ENCODE measurements at regions not wholly inside any gene's neighbourhood (a gene's known extent, or its start where the extent isn't known, plus 50 kb on each side); places are given as distances from the start of the nearest gene placed in this dataset.
"Not testable (repeated sequence)": the region's sequence is repeated elsewhere in the genome, so short reads cannot be mapped to it uniquely, and the experiment has no call there.

- not testable (repeated sequence) for DNase-seq (ENCODE audit: low read depth in 2 of 3, low spot score in 2 of 3)
These were observed 52.8 kb downstream of the FOXD4L6 start for GRCh38 chr9:41075671-41076070.

GRCh38 chr9:41074356-41074942 is 54.0 kb downstream of the FOXD4L6 start:
- peak in 1 of 3 experiments; percentile 20 for DNase-seq (ENCODE audit: low read depth in 2 of 3, low spot score in 2 of 3)

GRCh38 chr9:41073471-41074243 is 54.8 kb downstream of the FOXD4L6 start:
- DNase-seq (ENCODE audit: low read depth in 2 of 3, low spot score in 2 of 3) = not testable (repeated sequence)

- DNase-seq (ENCODE audit: low read depth in 2 of 3, low spot score in 2 of 3) = not testable (repeated sequence)
These were observed 64.2 kb downstream of the FOXD4L6 start for GRCh38 chr9:41064125-41064795.

GRCh38 chr9:41063243-41063642 is 65.2 kb downstream of the FOXD4L6 start:
- not testable (repeated sequence) for DNase-seq (ENCODE audit: low read depth in 2 of 3, low spot score in 2 of 3)

GRCh38 chr9:41059603-41060002 is 68.9 kb downstream of the FOXD4L6 start:
- not testable (repeated sequence) for DNase-seq (ENCODE audit: low read depth in 2 of 3, low spot score in 2 of 3)

- not testable (repeated sequence) for DNase-seq (ENCODE audit: low read depth in 2 of 3, low spot score in 2 of 3)
These were observed 74.7 kb downstream of the FOXD4L6 start for GRCh38 chr9:41053666-41054363.

- not testable (repeated sequence) for DNase-seq (ENCODE audit: low read depth in 2 of 3, low spot score in 2 of 3)
These were observed 79.8 kb downstream of the FOXD4L6 start for GRCh38 chr9:41048672-41049071.

GRCh38 chr9:41047792-41048191 is 80.7 kb downstream of the FOXD4L6 start:
- not testable (repeated sequence) for DNase-seq (ENCODE audit: low read depth in 2 of 3, low spot score in 2 of 3)

GRCh38 chr9:41044930-41045329 is 83.6 kb downstream of the FOXD4L6 start:
- DNase-seq (ENCODE audit: low read depth in 2 of 3, low spot score in 2 of 3) = not testable (repeated sequence)

GRCh38 chr9:41043433-41043832 is 85.0 kb downstream of the FOXD4L6 start:
- not testable (repeated sequence) for DNase-seq (ENCODE audit: low read depth in 2 of 3, low spot score in 2 of 3)

- DNase-seq (ENCODE audit: low read depth in 2 of 3, low spot score in 2 of 3) = not testable (repeated sequence)
These were observed 86.4 kb downstream of the FOXD4L6 start for GRCh38 chr9:41042111-41042510.

- DNase-seq (ENCODE audit: low read depth in 2 of 3, low spot score in 2 of 3) = not testable (repeated sequence)
These were observed 87.7 kb downstream of the FOXD4L6 start for GRCh38 chr9:41040705-41041342.

GRCh38 chr9:41035276-41035675 is 93.2 kb downstream of the FOXD4L6 start:
- DNase-seq (ENCODE audit: low read depth in 2 of 3, low spot score in 2 of 3) = not testable (repeated sequence)

GRCh38 chr9:41034699-41035197 is 93.7 kb downstream of the FOXD4L6 start:
- DNase-seq (ENCODE audit: low read depth in 2 of 3, low spot score in 2 of 3) = not testable (repeated sequence)

- DNase-seq (ENCODE audit: low read depth in 2 of 3, low spot score in 2 of 3) = not testable (repeated sequence)
These were observed 94.6 kb downstream of the FOXD4L6 start for GRCh38 chr9:41033877-41034276.

GRCh38 chr9:41033360-41033759 is 95.1 kb downstream of the FOXD4L6 start:
- not testable (repeated sequence) for DNase-seq (ENCODE audit: low read depth in 2 of 3, low spot score in 2 of 3)

GRCh38 chr9:41026912-41027676 is 101.4 kb downstream of the FOXD4L6 start:
- DNase-seq (ENCODE audit: low read depth in 2 of 3, low spot score in 2 of 3) = not testable (repeated sequence)

- DNase-seq (ENCODE audit: low read depth in 2 of 3, low spot score in 2 of 3) = not testable (repeated sequence)
These were observed 106.1 kb downstream of the FOXD4L6 start for GRCh38 chr9:41022365-41022764.
